ENCODE measurements at regions not wholly inside any gene's neighbourhood (a gene's known extent, or its start where the extent isn't known, plus 50 kb on each side); places are given as distances from the start of the nearest gene placed in this dataset.

DNA sequence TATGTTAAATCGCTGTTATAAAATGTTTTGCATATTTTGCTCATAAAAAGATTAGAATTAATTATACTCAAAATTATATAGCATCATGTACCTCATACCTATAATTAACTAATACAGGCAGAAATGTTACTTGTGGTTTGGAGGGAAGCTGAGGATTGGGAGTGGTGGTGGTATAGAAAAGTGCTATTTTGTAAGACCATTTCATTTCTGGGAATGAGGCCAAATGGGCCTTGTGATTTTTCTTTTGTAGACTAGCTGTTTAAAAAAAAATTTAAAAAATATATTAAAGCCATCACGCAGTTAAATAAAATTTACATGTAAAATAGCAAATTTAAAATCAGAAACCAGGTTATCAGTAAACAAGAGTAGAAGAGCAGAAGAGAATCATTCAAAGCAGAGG lies 560.8 kb upstream of the FAM98A start:
- no peaks in the 10 kb centered on the region for H3K9me3 ChIP-seq (ENCODE audit: insufficient read depth, low read depth)
- H3K9me2 ChIP-seq (ENCODE audit: insufficient read depth) = no peaks in the 10 kb centered on the region; the same call in 1 of the 2 replicates
- no peak overlapping the region for H3K4me3 ChIP-seq
- no peaks in the 10 kb centered on the region for H4K20me1 ChIP-seq (ENCODE audit: insufficient read depth)
- BruUV-seq (replicated peaks) = no TSS peak
- no peaks in the 10 kb centered on the region for H3K36me3 ChIP-seq (ENCODE audit: low read depth)
- H3K27me3 ChIP-seq (ENCODE audit: insufficient read depth, low read depth) = no peaks in the 10 kb centered on the region
- ChIA-PET CTCF (no interaction called here), POLR2A (ENCODE audit: unreplicated experiment) (no interaction called here)
- intact Hi-C loops (cut with micrococcal nuclease; ENCODE audit: unreplicated experiment) = no loop called here
- no peaks in the 10 kb centered on the region for H3K79me2 ChIP-seq (ENCODE audit: low read depth)
- DNase-seq = no peak
- no peak overlapping the region for H3K4me2 ChIP-seq
- H3F3A ChIP-seq (ENCODE audit: insufficient read depth, low read depth) = no peaks in the 10 kb centered on the region
- no peak overlapping the region for H3K27ac ChIP-seq
- TF ChIP-seq, protein P1, sequence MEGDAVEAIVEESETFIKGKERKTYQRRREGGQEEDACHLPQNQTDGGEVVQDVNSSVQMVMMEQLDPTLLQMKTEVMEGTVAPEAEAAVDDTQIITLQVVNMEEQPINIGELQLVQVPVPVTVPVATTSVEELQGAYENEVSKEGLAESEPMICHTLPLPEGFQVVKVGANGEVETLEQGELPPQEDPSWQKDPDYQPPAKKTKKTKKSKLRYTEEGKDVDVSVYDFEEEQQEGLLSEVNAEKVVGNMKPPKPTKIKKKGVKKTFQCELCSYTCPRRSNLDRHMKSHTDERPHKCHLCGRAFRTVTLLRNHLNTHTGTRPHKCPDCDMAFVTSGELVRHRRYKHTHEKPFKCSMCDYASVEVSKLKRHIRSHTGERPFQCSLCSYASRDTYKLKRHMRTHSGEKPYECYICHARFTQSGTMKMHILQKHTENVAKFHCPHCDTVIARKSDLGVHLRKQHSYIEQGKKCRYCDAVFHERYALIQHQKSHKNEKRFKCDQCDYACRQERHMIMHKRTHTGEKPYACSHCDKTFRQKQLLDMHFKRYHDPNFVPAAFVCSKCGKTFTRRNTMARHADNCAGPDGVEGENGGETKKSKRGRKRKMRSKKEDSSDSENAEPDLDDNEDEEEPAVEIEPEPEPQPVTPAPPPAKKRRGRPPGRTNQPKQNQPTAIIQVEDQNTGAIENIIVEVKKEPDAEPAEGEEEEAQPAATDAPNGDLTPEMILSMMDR (conservative IDR thresholded peaks at IDR 0.05) = no peak
- TF ChIP-seq EZH2 (IDR thresholded peaks at IDR 0.05; ENCODE audit: low read depth) = no peak
- H3K4me1 ChIP-seq (replicated peaks; ENCODE audit: insufficient read depth) = no peaks in the 10 kb centered on the region
- H2AFZ ChIP-seq = no peak overlapping the region

DNA sequence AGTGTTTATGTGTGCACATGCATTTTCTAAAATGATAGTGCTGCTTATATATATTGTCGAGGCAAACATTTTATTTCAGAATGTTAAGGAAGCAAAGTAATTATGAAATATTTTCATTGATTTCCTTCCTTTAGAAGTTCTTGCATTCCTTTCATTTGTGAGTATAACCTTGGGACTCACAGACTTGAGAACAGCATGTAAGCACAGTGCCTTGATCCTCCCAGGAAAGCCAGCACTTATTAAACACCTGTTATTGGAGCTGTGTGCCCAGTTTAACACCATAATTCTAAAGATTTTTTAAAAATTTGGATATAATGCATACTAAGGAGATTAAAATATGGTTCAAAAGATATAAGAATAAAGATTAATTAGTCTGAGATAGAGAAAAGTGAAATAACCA lies 554.4 kb upstream of the FAM98A start:
- H3K4me2 ChIP-seq = no peak overlapping the region
- no peak overlapping the region for H3K27ac ChIP-seq
- H2AFZ ChIP-seq = no peak overlapping the region
- H3K27me3 ChIP-seq (ENCODE audit: insufficient read depth, low read depth) = peaks cover 4% of the 10 kb centered on the region; the same call in 1 of the 2 replicates
- no peaks in the 10 kb centered on the region for H4K20me1 ChIP-seq (ENCODE audit: insufficient read depth)
- POLR2A ChIA-PET (ENCODE audit: unreplicated experiment) = no interaction called here
- H3K9me2 ChIP-seq (ENCODE audit: insufficient read depth) = no peaks in the 10 kb centered on the region; the same call in 1 of the 2 replicates
- BruUV-seq (replicated peaks) = no TSS peak
- no peak for TF ChIP-seq EZH2 (IDR thresholded peaks at IDR 0.05; ENCODE audit: low read depth)
- TF ChIP-seq, protein P1 (conservative IDR thresholded peaks at IDR 0.05) = no peak
- CTCF ChIA-PET = no interaction called here
- DNase-seq = no peak
- H3F3A ChIP-seq (ENCODE audit: insufficient read depth, low read depth) = no peaks in the 10 kb centered on the region; the same call in 1 of the 2 replicates
- intact Hi-C loops (cut with micrococcal nuclease; ENCODE audit: unreplicated experiment) = no loop called here
- H3K36me3 ChIP-seq (ENCODE audit: low read depth) = no peaks in the 10 kb centered on the region
- H3K4me3 ChIP-seq = no peak overlapping the region
- H3K4me1 ChIP-seq (replicated peaks; ENCODE audit: insufficient read depth) = no peaks in the 10 kb centered on the region
- H3K79me2 ChIP-seq (ENCODE audit: low read depth) = no peaks in the 10 kb centered on the region
- H3K9me3 ChIP-seq (ENCODE audit: insufficient read depth, low read depth) = no peaks in the 10 kb centered on the region

DNA sequence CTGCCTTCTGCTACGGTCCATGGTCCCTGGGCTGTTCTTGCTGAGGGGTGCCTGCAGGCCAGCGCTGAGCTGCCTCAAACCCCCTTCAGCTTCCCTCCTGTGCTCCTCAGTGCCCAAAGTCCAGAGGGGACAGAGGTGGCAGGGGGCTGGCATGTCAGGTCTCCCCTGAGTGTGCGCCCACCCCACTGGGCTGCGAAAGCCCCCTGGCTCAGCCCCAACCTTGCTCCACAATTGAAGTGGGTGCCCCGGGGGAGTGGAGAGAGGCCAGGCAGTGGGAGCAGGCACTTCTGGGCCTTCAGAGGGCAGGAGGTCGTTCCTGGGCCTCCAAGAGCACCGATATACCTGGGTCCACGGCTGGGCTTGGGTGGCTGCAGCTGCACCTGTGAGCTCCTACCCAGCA lies 548.7 kb upstream of the FAM98A start:
- no peak for DNase-seq
- Histone ChIP-seq H3K27me3 (ENCODE audit: insufficient read depth, low read depth) (peaks cover 4% of the 10 kb centered on the region; the same call in 1 of the 2 replicates), H3K4me3 (no peak overlapping the region), H3K27ac (no peak overlapping the region), H3K79me2 (ENCODE audit: low read depth) (no peaks in the 10 kb centered on the region), H3K9me2 (ENCODE audit: insufficient read depth) (no peaks in the 10 kb centered on the region), H3K4me2 (no peak overlapping the region), H3K36me3 (ENCODE audit: low read depth) (no peaks in the 10 kb centered on the region), H3F3A (ENCODE audit: insufficient read depth, low read depth) (no peaks in the 10 kb centered on the region), H3K4me1 (replicated peaks; ENCODE audit: insufficient read depth) (no peaks in the 10 kb centered on the region), H3K9me3 (ENCODE audit: insufficient read depth, low read depth) (no peaks in the 10 kb centered on the region), H2AFZ (no peak overlapping the region), H4K20me1 (ENCODE audit: insufficient read depth) (no peaks in the 10 kb centered on the region)
- BruUV-seq (replicated peaks) = no TSS peak
- intact Hi-C loops (cut with micrococcal nuclease; ENCODE audit: unreplicated experiment) = no loop called here
- ChIA-PET POLR2A (ENCODE audit: unreplicated experiment) (no interaction called here), CTCF (no interaction called here)
- TF ChIP-seq EZH2 (IDR thresholded peaks at IDR 0.05; ENCODE audit: low read depth) = no peak
- TF ChIP-seq, protein P1 (conservative IDR thresholded peaks at IDR 0.05) = no peak

Measured in PC-9 (cell line).